Vagina (tissue), 2 donors: ENCODE measurements at regions not wholly inside any gene's neighbourhood (a gene's known extent, or its start where the extent isn't known, plus 50 kb on each side); places are given as distances from the start of the nearest gene placed in this dataset.

Experiments
- POLR2A ChIP-seq, 2 donors: fragments of 450-650 bp; IDR thresholded peaks; one replicate each; pipeline ENCODE4 v1.6.1; 2017; ENCODE audit warnings: antibody characterized with exemption in 2 of 2, mild to moderate bottlenecking in 2 of 2, moderate library complexity in 2 of 2
- TF ChIP-seq, protein P1 (sequence below), 3 experiments: fragments of 450-650 bp in 2 of 3; fragments of 200-600 bp in 1 of 3; sonication (generic) in 1 of 3; IDR thresholded peaks; one replicate each; pipeline ENCODE4 v1.5.1; 2017 to 2019; ENCODE audit warnings: antibody characterized with exemption in 3 of 3, mild to moderate bottlenecking in 2 of 3, moderate library complexity in 2 of 3

DNA sequence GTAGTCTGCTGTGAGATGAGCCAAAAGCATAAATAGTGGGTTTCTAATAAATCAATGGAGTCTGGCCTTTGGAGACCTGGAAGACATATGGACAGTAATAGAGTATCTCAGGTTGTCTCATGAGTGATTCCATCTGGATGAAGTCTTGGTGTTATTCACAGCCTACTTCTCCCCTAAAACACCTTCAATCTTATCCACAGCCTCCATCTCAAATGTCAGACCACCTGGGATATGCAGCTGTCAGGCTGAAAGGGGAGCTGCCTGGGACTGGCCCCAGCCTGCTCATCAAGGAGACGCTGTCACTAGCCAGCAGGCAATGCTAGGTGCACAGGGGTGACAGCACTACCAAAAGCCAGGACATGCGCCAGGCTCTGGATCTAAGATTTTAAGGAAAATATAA lies 684.0 kb upstream of the ZEB2 start:
- TF ChIP-seq, protein P1, sequence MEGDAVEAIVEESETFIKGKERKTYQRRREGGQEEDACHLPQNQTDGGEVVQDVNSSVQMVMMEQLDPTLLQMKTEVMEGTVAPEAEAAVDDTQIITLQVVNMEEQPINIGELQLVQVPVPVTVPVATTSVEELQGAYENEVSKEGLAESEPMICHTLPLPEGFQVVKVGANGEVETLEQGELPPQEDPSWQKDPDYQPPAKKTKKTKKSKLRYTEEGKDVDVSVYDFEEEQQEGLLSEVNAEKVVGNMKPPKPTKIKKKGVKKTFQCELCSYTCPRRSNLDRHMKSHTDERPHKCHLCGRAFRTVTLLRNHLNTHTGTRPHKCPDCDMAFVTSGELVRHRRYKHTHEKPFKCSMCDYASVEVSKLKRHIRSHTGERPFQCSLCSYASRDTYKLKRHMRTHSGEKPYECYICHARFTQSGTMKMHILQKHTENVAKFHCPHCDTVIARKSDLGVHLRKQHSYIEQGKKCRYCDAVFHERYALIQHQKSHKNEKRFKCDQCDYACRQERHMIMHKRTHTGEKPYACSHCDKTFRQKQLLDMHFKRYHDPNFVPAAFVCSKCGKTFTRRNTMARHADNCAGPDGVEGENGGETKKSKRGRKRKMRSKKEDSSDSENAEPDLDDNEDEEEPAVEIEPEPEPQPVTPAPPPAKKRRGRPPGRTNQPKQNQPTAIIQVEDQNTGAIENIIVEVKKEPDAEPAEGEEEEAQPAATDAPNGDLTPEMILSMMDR (IDR thresholded peaks at IDR 0.05): no peak
- TF ChIP-seq POLR2A (IDR thresholded peaks at IDR 0.05): no peak
